Stomach (tissue), 4 donors: ENCODE measurements at regions not wholly inside any gene's neighbourhood (a gene's known extent, or its start where the extent isn't known, plus 50 kb on each side); places are given as distances from the start of the nearest gene placed in this dataset.

Source experiments
- POLR2AphosphoS5 ChIP-seq, 3 donors: sonication (generic); formaldehyde crosslinking; IDR thresholded peaks; one replicate each; pipeline ENCODE4 v1.6.1; 2016; ENCODE audit warnings: antibody characterized with exemption in 3 of 3
- TF ChIP-seq, protein P1 (sequence below), 7 experiments: fragments of 450-650 bp in 4 of 7; fragments of 200-600 bp in 3 of 7; sonication (generic) in 3 of 7; IDR thresholded peaks; one replicate each; pipeline ENCODE4 v1.5.1; 2016 to 2019; ENCODE audit warnings: antibody characterized with exemption in 7 of 7, control low read depth in 2 of 7, mild to moderate bottlenecking in 1 of 7

DNA sequence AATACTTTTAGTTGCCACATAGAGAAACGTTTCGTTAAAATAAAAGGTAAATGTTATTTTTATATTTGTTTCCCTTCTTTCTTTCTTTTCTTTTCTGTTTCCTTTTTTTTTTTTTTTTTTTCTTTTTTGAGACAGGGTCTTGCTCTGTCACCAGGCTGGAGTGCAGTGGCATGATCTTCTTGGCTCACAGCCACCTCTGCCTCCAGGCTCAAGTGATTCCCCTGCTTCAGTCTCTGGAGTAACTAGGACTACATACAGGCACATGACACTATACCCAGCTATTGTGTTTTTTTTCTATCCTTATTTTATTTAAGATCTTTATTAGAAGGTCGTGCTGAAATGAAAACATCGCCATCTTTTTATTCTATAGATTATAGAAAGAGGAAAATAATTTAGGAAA lies 661.8 kb upstream of the MBL2 start:
- TF ChIP-seq POLR2AphosphoS5 (IDR thresholded peaks at IDR 0.05), result no peak
- TF ChIP-seq, protein P1, sequence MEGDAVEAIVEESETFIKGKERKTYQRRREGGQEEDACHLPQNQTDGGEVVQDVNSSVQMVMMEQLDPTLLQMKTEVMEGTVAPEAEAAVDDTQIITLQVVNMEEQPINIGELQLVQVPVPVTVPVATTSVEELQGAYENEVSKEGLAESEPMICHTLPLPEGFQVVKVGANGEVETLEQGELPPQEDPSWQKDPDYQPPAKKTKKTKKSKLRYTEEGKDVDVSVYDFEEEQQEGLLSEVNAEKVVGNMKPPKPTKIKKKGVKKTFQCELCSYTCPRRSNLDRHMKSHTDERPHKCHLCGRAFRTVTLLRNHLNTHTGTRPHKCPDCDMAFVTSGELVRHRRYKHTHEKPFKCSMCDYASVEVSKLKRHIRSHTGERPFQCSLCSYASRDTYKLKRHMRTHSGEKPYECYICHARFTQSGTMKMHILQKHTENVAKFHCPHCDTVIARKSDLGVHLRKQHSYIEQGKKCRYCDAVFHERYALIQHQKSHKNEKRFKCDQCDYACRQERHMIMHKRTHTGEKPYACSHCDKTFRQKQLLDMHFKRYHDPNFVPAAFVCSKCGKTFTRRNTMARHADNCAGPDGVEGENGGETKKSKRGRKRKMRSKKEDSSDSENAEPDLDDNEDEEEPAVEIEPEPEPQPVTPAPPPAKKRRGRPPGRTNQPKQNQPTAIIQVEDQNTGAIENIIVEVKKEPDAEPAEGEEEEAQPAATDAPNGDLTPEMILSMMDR (IDR thresholded peaks at IDR 0.05), result no peak
